Neuronal stem cell (in vitro differentiated cells): ENCODE measurements at regions not wholly inside any gene's neighbourhood (a gene's known extent, or its start where the extent isn't known, plus 50 kb on each side); places are given as distances from the start of the nearest gene placed in this dataset.

Experiments
- DNase-seq: peaks from one replicate; pipeline ENCODE4 v3.0.0-alpha.2; 2013; ENCODE audit warnings: low spot score
- H2AFZ ChIP-seq: one replicate; pipeline ENCODE4 v1.6.1; 2013; ENCODE audit warnings: mild to moderate bottlenecking, low read length, inconsistent platforms
- H2AK5ac ChIP-seq: 2 replicates; pipeline ENCODE4 v1.6.1; 2013; ENCODE audit warnings: low read depth, mild to moderate bottlenecking, inconsistent platforms, low read length, moderate library complexity, mixed read lengths
- H2BK120ac ChIP-seq: 2 replicates; pipeline ENCODE4 v1.6.1; 2013; ENCODE audit warnings: low read depth, mild to moderate bottlenecking, inconsistent platforms, low read length, moderate library complexity, mixed read lengths
- H2BK12ac ChIP-seq: one replicate; pipeline ENCODE4 v1.6.1; 2013; ENCODE audit warnings: low read length, inconsistent platforms
- H2BK15ac ChIP-seq: 2 replicates; pipeline ENCODE4 v1.6.1; 2013; ENCODE audit warnings: mild to moderate bottlenecking, low read length, inconsistent platforms, mixed read lengths
- H2BK5ac ChIP-seq: one replicate; pipeline ENCODE4 v1.6.1; 2013; ENCODE audit warnings: inconsistent platforms, mild to moderate bottlenecking, low read length, moderate library complexity
- H3K14ac ChIP-seq: one replicate; pipeline ENCODE4 v1.6.1; 2013; ENCODE audit warnings: low read length, inconsistent platforms
- H3K18ac ChIP-seq: 2 replicates; pipeline ENCODE4 v1.6.1; 2013; ENCODE audit warnings: low read length, inconsistent platforms
- H3K23ac ChIP-seq: 2 replicates; pipeline ENCODE4 v1.6.1; 2013; ENCODE audit warnings: low read depth, mild to moderate bottlenecking, mixed read lengths, low read length, inconsistent platforms; ENCODE audit not compliant: poor library complexity
- H3K27ac ChIP-seq: replicated peaks from 3 replicates; pipeline ENCODE4 v1.5.1; 2013; ENCODE audit warnings: low read length, inconsistent platforms
- H3K27me3 ChIP-seq, 3 experiments: 2 replicates each; pipeline ENCODE4 v1.6.1; 2013; ENCODE audit warnings: low read length in 3 of 3, mild to moderate bottlenecking in 2 of 3, inconsistent platforms in 1 of 3, low read depth in 1 of 3, mixed read lengths in 1 of 3, moderate library complexity in 1 of 3; ENCODE audit not compliant: control insufficient read depth in 3 of 3, insufficient read depth in 3 of 3
- H3K36me3 ChIP-seq, 2 donors: replicated peaks in 1 of 2; 2 replicates each; pipeline ENCODE4 v1.6.1; 2013; ENCODE audit warnings: low read length in 2 of 2; ENCODE audit not compliant: control insufficient read depth in 2 of 2, insufficient read depth in 2 of 2
- H3K4ac ChIP-seq: 2 replicates; pipeline ENCODE4 v1.6.1; 2013; ENCODE audit warnings: inconsistent platforms, mild to moderate bottlenecking, low read length, moderate library complexity
- H3K4me1 ChIP-seq, 2 donors: 1 replicate in 1 of 2; 2 replicates in 1 of 2; pipeline ENCODE4 v1.6.1; 2013; ENCODE audit warnings: low read length in 2 of 2, low read depth in 1 of 2; ENCODE audit not compliant: control insufficient read depth in 2 of 2, insufficient read depth in 1 of 2
- H3K4me2 ChIP-seq: one replicate; pipeline ENCODE4 v1.6.1; 2013; ENCODE audit warnings: mild to moderate bottlenecking, low read length, inconsistent platforms; ENCODE audit not compliant: insufficient read depth, poor library complexity, severe bottlenecking
- H3K4me3 ChIP-seq, 2 donors: 2 replicates each; pipeline ENCODE4 v1.5.1; 2013; ENCODE audit warnings: low read length in 2 of 2, mild to moderate bottlenecking in 2 of 2, inconsistent platforms in 1 of 2, moderate library complexity in 1 of 2
- H3K79me1 ChIP-seq: one replicate; pipeline ENCODE4 v1.6.1; 2013; ENCODE audit warnings: low read depth, mild to moderate bottlenecking, inconsistent platforms, low read length, moderate library complexity
- H3K9ac ChIP-seq: one replicate; pipeline ENCODE4 v1.6.1; 2013; ENCODE audit warnings: mild to moderate bottlenecking, low read depth, low read length, inconsistent platforms; ENCODE audit not compliant: poor library complexity
- H3K9me3 ChIP-seq, 2 donors: replicated peaks in 1 of 2; 2 replicates each; pipeline versions ENCODE3 to v1.6.1; 2013; ENCODE audit warnings: low read length in 2 of 2, mild to moderate bottlenecking in 2 of 2, inconsistent platforms in 1 of 2, low read depth in 1 of 2, mixed read lengths in 1 of 2, moderate library complexity in 1 of 2; ENCODE audit not compliant: control insufficient read depth in 2 of 2, insufficient read depth in 1 of 2
- H4K8ac ChIP-seq: one replicate; pipeline ENCODE4 v1.6.1; 2013; ENCODE audit warnings: low read depth, mild to moderate bottlenecking, inconsistent platforms, low read length, moderate library complexity
- H4K91ac ChIP-seq: one replicate; pipeline ENCODE4 v1.6.1; 2013; ENCODE audit warnings: low read length, low read depth, mild to moderate bottlenecking, inconsistent platforms; ENCODE audit not compliant: poor library complexity
- WGBS, 2 donors: extraction: QIAGEN DNeasy Blood & Tissue Kit; methylation state at CpG; one replicate each; pipeline ENCODE4 v1.1.7; 2013; ENCODE audit warnings: missing lambda C conversion rate in 2 of 2, mixed read lengths in 1 of 2; ENCODE audit not compliant: insufficient read length in 2 of 2, insufficient replicate concordance in 1 of 2; ENCODE audit errors: extremely low coverage in 2 of 2; 5-methylcytosine and 5-hydroxymethylcytosine counted together

GRCh38 chr3:17982211-17982880 is 239.9 kb upstream of the TBC1D5 start:
- H4K8ac ChIP-seq = no peak overlapping the region
- no peak overlapping the region for H2BK15ac ChIP-seq
- no peak overlapping the region for H2AFZ ChIP-seq
- H3K27me3 ChIP-seq = no peaks in the 10 kb centered on the region
- no peak overlapping the region for H2BK5ac ChIP-seq
- H3K18ac ChIP-seq = no peak overlapping the region
- no peaks in the 10 kb centered on the region for H3K79me1 ChIP-seq
- H3K23ac ChIP-seq = no peak overlapping the region
- H2BK120ac ChIP-seq = no peak overlapping the region
- H3K27ac ChIP-seq = no peak overlapping the region
- no peak for DNase-seq
- H2BK12ac ChIP-seq = no peak overlapping the region
- no CpG with 5 or more reads among the region's 3 CpGs for WGBS, 2 donors
- H3K4ac ChIP-seq = no peak overlapping the region
- no peak overlapping the region for H2AK5ac ChIP-seq
- H3K4me1 ChIP-seq = peaks cover 0 to 4% of the 10 kb centered on the region in 2 donors
- H3K4me3 ChIP-seq = no peak overlapping the region
- H3K4me2 ChIP-seq = no peak overlapping the region
- H3K9me3 ChIP-seq = no peaks in the 10 kb centered on the region
- H3K9ac ChIP-seq = no peak overlapping the region
- no peak overlapping the region for H3K14ac ChIP-seq
- no peaks in the 10 kb centered on the region for H3K36me3 ChIP-seq
- no peak overlapping the region for H4K91ac ChIP-seq

- H3K4ac ChIP-seq = no peak overlapping the region
- no peak overlapping the region for H4K91ac ChIP-seq
- no peak overlapping the region for H3K27ac ChIP-seq
- no peak overlapping the region for H2BK15ac ChIP-seq
- H3K9me3 ChIP-seq = no peaks in the 10 kb centered on the region
- H2AFZ ChIP-seq = no peak overlapping the region
- H3K4me3 ChIP-seq = no peak overlapping the region
- H3K4me2 ChIP-seq = no peak overlapping the region
- no CpG with 5 or more reads among the region's 2 CpGs for WGBS, 2 donors
- DNase-seq = no peak
- H3K9ac ChIP-seq = no peak overlapping the region
- no peak overlapping the region for H4K8ac ChIP-seq
- H2BK5ac ChIP-seq = no peak overlapping the region
- no peak overlapping the region for H2AK5ac ChIP-seq
- H3K23ac ChIP-seq = no peak overlapping the region
- peaks cover 0 to 4% of the 10 kb centered on the region in 2 donors for H3K4me1 ChIP-seq
- H3K36me3 ChIP-seq = no peaks in the 10 kb centered on the region
- H2BK12ac ChIP-seq = no peak overlapping the region
- H3K79me1 ChIP-seq = no peaks in the 10 kb centered on the region
- no peak overlapping the region for H3K18ac ChIP-seq
- H2BK120ac ChIP-seq = no peak overlapping the region
- no peak overlapping the region for H3K14ac ChIP-seq
- H3K27me3 ChIP-seq = no peaks in the 10 kb centered on the region
These were observed 238.4 kb upstream of the TBC1D5 start for GRCh38 chr3:17980863-17981262.

- WGBS, 2 donors = no CpG with 5 or more reads among the region's 3 CpGs
- H3K23ac ChIP-seq = no peak overlapping the region
- H2BK15ac ChIP-seq = no peak overlapping the region
- no peak overlapping the region for H3K4me3 ChIP-seq
- no peak overlapping the region for H4K8ac ChIP-seq
- H3K4ac ChIP-seq = no peak overlapping the region
- H3K9me3 ChIP-seq = no peaks in the 10 kb centered on the region
- no peak overlapping the region for H3K27ac ChIP-seq
- no peak overlapping the region for H2BK12ac ChIP-seq
- no peak overlapping the region for H2AK5ac ChIP-seq
- no peak overlapping the region for H3K9ac ChIP-seq
- no peaks in the 10 kb centered on the region for H3K36me3 ChIP-seq
- H2AFZ ChIP-seq = no peak overlapping the region
- H2BK5ac ChIP-seq = no peak overlapping the region
- DNase-seq = no peak
- no peaks in the 10 kb centered on the region for H3K79me1 ChIP-seq
- no peaks in the 10 kb centered on the region for H3K27me3 ChIP-seq
- H4K91ac ChIP-seq = no peak overlapping the region
- H3K4me2 ChIP-seq = no peak overlapping the region
- H3K14ac ChIP-seq = no peak overlapping the region
- no peak overlapping the region for H3K18ac ChIP-seq
- H2BK120ac ChIP-seq = no peak overlapping the region
- peaks cover 0 to 4% of the 10 kb centered on the region in 2 donors for H3K4me1 ChIP-seq
These were observed 237.5 kb upstream of the TBC1D5 start for GRCh38 chr3:17979911-17980310.

- WGBS, 2 donors = no CpG with 5 or more reads among the region's 2 CpGs
- H2BK15ac ChIP-seq = no peak overlapping the region
- H3K18ac ChIP-seq = no peak overlapping the region
- peaks cover 0 to 4% of the 10 kb centered on the region in 2 donors for H3K4me1 ChIP-seq
- no peak overlapping the region for H3K23ac ChIP-seq
- no peak overlapping the region for H4K91ac ChIP-seq
- no peaks in the 10 kb centered on the region for H3K36me3 ChIP-seq
- no peak overlapping the region for H3K14ac ChIP-seq
- no peak overlapping the region for H3K4me3 ChIP-seq
- H2BK120ac ChIP-seq = no peak overlapping the region
- no peak overlapping the region for H3K4ac ChIP-seq
- H3K27me3 ChIP-seq = no peaks in the 10 kb centered on the region
- no peak overlapping the region for H3K9ac ChIP-seq
- H2AFZ ChIP-seq = no peak overlapping the region
- no peak overlapping the region for H3K4me2 ChIP-seq
- H2AK5ac ChIP-seq = no peak overlapping the region
- DNase-seq = no peak
- H2BK5ac ChIP-seq = no peak overlapping the region
- no peaks in the 10 kb centered on the region for H3K79me1 ChIP-seq
- H4K8ac ChIP-seq = no peak overlapping the region
- no peak overlapping the region for H3K27ac ChIP-seq
- H2BK12ac ChIP-seq = no peak overlapping the region
- H3K9me3 ChIP-seq = no peaks in the 10 kb centered on the region
These were observed 236.8 kb upstream of the TBC1D5 start for GRCh38 chr3:17979252-17979651.
